Activated CD4-positive, alpha-beta T cell treated with anti-CD3 and anti-CD28 coated beads, Interleukin-2, amount 10 ng/mL, durations not matched to agents 24 days and 14 days (primary cell): ENCODE measurements at regions not wholly inside any gene's neighbourhood (a gene's known extent, or its start where the extent isn't known, plus 50 kb on each side); places are given as distances from the start of the nearest gene placed in this dataset.

Source experiments
- DNase-seq: peaks from one replicate; pipeline ENCODE4 v3.0.0; 2022
- H3K27ac Mint-ChIP-seq: one replicate; pipeline ENCODE4 v1.8.0; 2022; ENCODE audit warnings: mild to moderate bottlenecking, mixed read lengths
- H3K27me3 Mint-ChIP-seq: one replicate; pipeline ENCODE4 v1.8.0; 2022; ENCODE audit warnings: mixed read lengths
- H3K36me3 Mint-ChIP-seq: one replicate; pipeline ENCODE4 v1.8.0; 2022; ENCODE audit warnings: low read depth, mild to moderate bottlenecking, mixed read lengths
- H3K4me1 Mint-ChIP-seq: one replicate; pipeline ENCODE4 v1.8.0; 2021; ENCODE audit warnings: mixed read lengths
- H3K4me3 Mint-ChIP-seq: one replicate; pipeline ENCODE4 v1.8.0; 2022; ENCODE audit warnings: mild to moderate bottlenecking, moderate library complexity, mixed read lengths
- H3K9me3 Mint-ChIP-seq: one replicate; pipeline ENCODE4 v1.8.0; 2021; ENCODE audit warnings: mixed read lengths
- intact Hi-C: fragments of 100-400 bp; cut with micrococcal nuclease; formaldehyde crosslinking; loops from one replicate; pipeline ENCODE4 v1.15.1; 2023

DNA sequence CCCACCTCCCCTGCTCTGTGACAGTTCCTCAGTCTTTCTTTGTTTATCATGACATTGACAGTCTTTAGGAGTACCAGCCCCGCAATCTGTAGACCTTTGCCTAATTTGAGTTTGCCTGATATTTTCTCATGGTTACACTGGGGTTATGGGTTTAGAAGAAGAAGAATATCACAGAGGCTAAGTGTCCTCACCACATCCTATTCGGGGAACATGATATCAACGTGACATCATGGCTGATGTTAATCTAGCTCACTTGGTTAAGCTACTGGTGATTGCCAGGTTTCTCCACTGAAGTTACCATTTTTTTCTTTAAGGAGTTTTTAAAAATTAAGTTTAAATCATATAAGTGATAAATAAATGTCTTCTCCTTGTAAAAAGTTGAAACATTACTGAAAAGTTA lies 127.5 kb downstream of the CEP57L1 start:
- Mint-ChIP-seq H3K4me3 (no peak overlapping the region), H3K27me3 (peaks cover 4% of the 10 kb centered on the region), H3K36me3 (no peaks in the 10 kb centered on the region), H3K27ac (no peak overlapping the region), H3K9me3 (no peaks in the 10 kb centered on the region), H3K4me1 (peaks cover 30% of the 10 kb centered on the region)
- no peak for DNase-seq
- intact Hi-C loops: no loop called here

DNA sequence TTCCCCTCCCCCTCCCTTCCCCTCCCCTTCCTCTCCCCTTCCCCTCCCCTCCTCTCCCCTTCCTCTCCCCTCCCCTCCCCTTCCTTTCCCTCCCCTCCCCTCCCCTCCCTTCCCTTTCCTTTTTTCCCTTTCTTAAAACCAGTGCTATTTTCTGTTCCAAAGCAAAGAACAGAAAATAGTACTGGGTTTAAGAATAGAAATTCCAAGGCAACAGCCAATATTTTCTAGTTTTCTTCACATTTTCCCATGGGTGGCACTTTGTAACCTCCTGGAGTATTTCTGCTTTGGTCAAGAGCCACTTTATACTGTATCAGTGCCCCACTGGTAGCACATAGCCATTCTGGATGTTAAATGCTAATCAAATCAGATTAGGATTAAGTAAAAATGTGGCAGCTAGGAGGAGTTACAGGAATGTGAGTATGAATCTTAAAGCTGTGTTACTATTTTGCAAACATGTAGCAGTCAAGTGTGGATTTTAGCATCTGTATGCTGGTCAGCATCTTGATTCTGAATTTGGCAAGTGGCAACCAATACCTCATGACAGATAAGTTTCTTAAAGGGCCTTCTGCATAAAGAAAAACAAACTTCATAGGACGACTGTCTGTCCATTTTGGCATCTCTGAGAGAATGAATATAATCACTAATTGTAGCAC lies 126.4 kb downstream of the CEP57L1 start:
- no peak overlapping the region for H3K27ac Mint-ChIP-seq
- H3K27me3 Mint-ChIP-seq: peaks cover 13% of the 10 kb centered on the region
- H3K4me1 Mint-ChIP-seq: peaks cover 30% of the 10 kb centered on the region
- H3K9me3 Mint-ChIP-seq: no peaks in the 10 kb centered on the region
- intact Hi-C loops: no loop called here
- H3K36me3 Mint-ChIP-seq: no peaks in the 10 kb centered on the region
- no peak overlapping the region for H3K4me3 Mint-ChIP-seq
- no peak for DNase-seq
